CD14-positive monocyte (primary cell): ENCODE measurements at regions not wholly inside any gene's neighbourhood (a gene's known extent, or its start where the extent isn't known, plus 50 kb on each side); places are given as distances from the start of the nearest gene placed in this dataset.

ENCODE experiments used
- DNase-seq, 3 donors: peaks; one replicate each; pipeline ENCODE4 v3.0.0-alpha.2; 2011 to 2022
- H2AFZ ChIP-seq: 2 replicates; pipeline ENCODE4 v1.6.0; 2012; ENCODE audit warnings: mild to moderate bottlenecking, low read depth, low read length, inconsistent platforms; ENCODE audit not compliant: insufficient read depth, poor library complexity, severe bottlenecking
- H3K27ac ChIP-seq, 2 donors: 1 replicate in 1 of 2; 2 replicates in 1 of 2; pipeline ENCODE4 v1.5.1; 2012 to 2013; ENCODE audit warnings: low read length in 2 of 2, control low read depth in 1 of 2, inconsistent platforms in 1 of 2, low read depth in 1 of 2, mild to moderate bottlenecking in 1 of 2
- H3K27me3 ChIP-seq, 2 donors: one replicate each; pipeline versions ENCODE4 v1.6.0 to v1.6.1; 2011 to 2013; ENCODE audit warnings: low read length in 2 of 2; ENCODE audit not compliant: control insufficient read depth in 2 of 2, insufficient read depth in 2 of 2
- H3K36me3 ChIP-seq, 2 donors: replicated peaks in 1 of 2; 1 replicate in 1 of 2; 2 replicates in 1 of 2; pipeline versions ENCODE4 v1.5.1 to v1.6.1; 2012 to 2013; ENCODE audit warnings: low read length in 2 of 2, control low read depth in 1 of 2, inconsistent platforms in 1 of 2, mild to moderate bottlenecking in 1 of 2; ENCODE audit not compliant: insufficient read depth in 2 of 2, control insufficient read depth in 1 of 2
- H3K4me1 ChIP-seq, 2 donors: 1 replicate in 1 of 2; 2 replicates in 1 of 2; pipeline versions ENCODE4 v1.5.1 to v1.6.1; 2012 to 2013; ENCODE audit warnings: low read length in 2 of 2, control low read depth in 1 of 2, inconsistent platforms in 1 of 2, mild to moderate bottlenecking in 1 of 2, moderate library complexity in 1 of 2; ENCODE audit not compliant: insufficient read depth in 2 of 2, control insufficient read depth in 1 of 2
- H3K4me2 ChIP-seq: replicated peaks from 2 replicates; pipeline ENCODE3; 2012; ENCODE audit warnings: low read length, moderate library complexity, mild to moderate bottlenecking; ENCODE audit not compliant: poor library complexity, severe bottlenecking; ENCODE audit errors: extremely low read depth
- H3K4me3 ChIP-seq, 3 experiments: fragments of 200-600 bp in 1 of 3; sonication (generic) in 1 of 3; replicated peaks in 1 of 3; 1 replicate in 2 of 3; 2 replicates in 1 of 3; pipeline ENCODE4 v1.5.1; 2011 to 2013; ENCODE audit warnings: low read length in 3 of 3, mild to moderate bottlenecking in 3 of 3, control low read depth in 2 of 3, low read depth in 2 of 3, inconsistent platforms in 1 of 3, moderate library complexity in 1 of 3
- H3K79me2 ChIP-seq: 2 replicates; pipeline ENCODE4 v1.6.0; 2012; ENCODE audit warnings: mild to moderate bottlenecking, control low read depth, inconsistent platforms, low read length, moderate library complexity; ENCODE audit not compliant: insufficient read depth
- H3K9ac ChIP-seq: 2 replicates; pipeline ENCODE4 v1.6.0; 2017; ENCODE audit warnings: low read length, mild to moderate bottlenecking; ENCODE audit not compliant: insufficient read depth, poor library complexity, severe bottlenecking
- H3K9me3 ChIP-seq, 2 donors: replicated peaks in 1 of 2; 1 replicate in 1 of 2; 2 replicates in 1 of 2; pipeline versions ENCODE4 v1.5.1 to v1.6.1; 2012 to 2013; ENCODE audit warnings: low read length in 2 of 2, control low read depth in 1 of 2; ENCODE audit not compliant: control insufficient read depth in 1 of 2, insufficient read depth in 1 of 2
- H4K20me1 ChIP-seq: 2 replicates; pipeline ENCODE4 v1.6.0; 2012; ENCODE audit warnings: mild to moderate bottlenecking, low read length, control low read depth, moderate library complexity; ENCODE audit not compliant: insufficient read depth
- H3K27ac Mint-ChIP-seq, 7 donors: one replicate each; pipeline ENCODE4 v1.8.0; 2020; ENCODE audit warnings: mild to moderate bottlenecking in 7 of 7, mixed read lengths in 7 of 7, moderate library complexity in 6 of 7, inconsistent platforms in 2 of 7
- H3K27me3 Mint-ChIP-seq, 3 donors: one replicate each; pipeline ENCODE4 v1.8.0; 2021 to 2022; ENCODE audit warnings: low read depth in 3 of 3, mild to moderate bottlenecking in 3 of 3, mixed read lengths in 3 of 3, moderate library complexity in 3 of 3, inconsistent platforms in 1 of 3
- H3K36me3 Mint-ChIP-seq, 2 donors: one replicate each; pipeline ENCODE4 v1.8.0; 2020; ENCODE audit warnings: mixed read lengths in 2 of 2, inconsistent platforms in 1 of 2, mild to moderate bottlenecking in 1 of 2
- H3K4me1 Mint-ChIP-seq: one replicate; pipeline ENCODE4 v1.8.0; 2020; ENCODE audit warnings: mild to moderate bottlenecking, mixed read lengths
- H3K4me3 Mint-ChIP-seq, 2 donors: one replicate each; pipeline ENCODE4 v1.8.0; 2020; ENCODE audit warnings: mild to moderate bottlenecking in 2 of 2, mixed read lengths in 2 of 2, moderate library complexity in 1 of 2
- H3K9me3 Mint-ChIP-seq, 7 donors: one replicate each; pipeline ENCODE4 v1.8.0; 2020 to 2022; ENCODE audit warnings: mixed read lengths in 7 of 7, mild to moderate bottlenecking in 6 of 7, moderate library complexity in 6 of 7, inconsistent platforms in 2 of 7
- CTCF ChIP-seq: fragments of 200-600 bp; IDR thresholded peaks from one replicate; pipeline ENCODE4 v1.8.0; 2022; ENCODE audit warnings: antibody characterized with exemption, mild to moderate bottlenecking
- WGBS: methylation state at CpG from one replicate; pipeline ENCODE4 v1.1.5; 2013; ENCODE audit warnings: missing lambda C conversion rate; ENCODE audit not compliant: insufficient coverage; 5-methylcytosine and 5-hydroxymethylcytosine counted together
- intact Hi-C, 2 donors: fragments of 100-400 bp; cut with micrococcal nuclease; formaldehyde crosslinking; loops; one replicate each; pipeline versions ENCODE4 v1.15.0 to v1.15.1; 2023

- no peak for TF ChIP-seq CTCF
- H3K79me2 ChIP-seq, result no peaks in the 10 kb centered on the region
- no peak overlapping the region for H3K4me3 ChIP-seq
- DNase-seq, result no peak
- H3K27me3 ChIP-seq, result no peaks in the 10 kb centered on the region
- Mint-ChIP-seq H3K9me3 (peaks cover 0 to 4% (median 2%) of the 10 kb centered on the region in 7 donors), H3K4me3 (no peak overlapping the region), H3K4me1 (no peaks in the 10 kb centered on the region), H3K27ac (no peak overlapping the region), H3K36me3 (no peaks in the 10 kb centered on the region), H3K27me3 (peaks cover 0 to 2% (median 2%) of the 10 kb centered on the region in 3 donors)
- no peak overlapping the region for H3K9ac ChIP-seq
- no peaks in the 10 kb centered on the region for H3K4me1 ChIP-seq
- H4K20me1 ChIP-seq, result no peaks in the 10 kb centered on the region
- no CpG with 5 or more reads among the region's 2 CpGs for WGBS
- H3K27ac ChIP-seq, result no peak overlapping the region
- no peaks in the 10 kb centered on the region for H3K36me3 ChIP-seq
- H3K9me3 ChIP-seq, result no peaks in the 10 kb centered on the region
- intact Hi-C loops, result no loop called here
- H3K4me2 ChIP-seq, result no peak overlapping the region
- no peak overlapping the region for H2AFZ ChIP-seq
Observed at GRCh38 chr10:125401462-125401861, 241.1 kb upstream of the CTBP2 start.

GRCh38 chr10:125399289-125399688 is 238.9 kb upstream of the CTBP2 start:
- Mint-ChIP-seq H3K27ac (no peak overlapping the region), H3K9me3 (peaks cover 0 to 2% (median 1%) of the 10 kb centered on the region in 7 donors), H3K36me3 (no peaks in the 10 kb centered on the region), H3K27me3 (peaks cover 0 to 2% (median 2%) of the 10 kb centered on the region in 3 donors), H3K4me1 (no peaks in the 10 kb centered on the region), H3K4me3 (no peak overlapping the region)
- Histone ChIP-seq H3K4me3 (no peak overlapping the region), H3K27ac (no peak overlapping the region), H2AFZ (no peak overlapping the region), H3K79me2 (no peaks in the 10 kb centered on the region), H4K20me1 (no peaks in the 10 kb centered on the region), H3K4me2 (no peak overlapping the region), H3K4me1 (no peaks in the 10 kb centered on the region), H3K9ac (no peak overlapping the region), H3K36me3 (no peaks in the 10 kb centered on the region), H3K27me3 (no peaks in the 10 kb centered on the region), H3K9me3 (no peaks in the 10 kb centered on the region)
- no peak for DNase-seq
- WGBS, result 71% methylated on average over 1 of the region's 3 CpGs
- intact Hi-C loops, result no loop called here
- no peak for TF ChIP-seq CTCF
